SK-N-SH (cell line): ENCODE measurements at regions not wholly inside any gene's neighbourhood (a gene's known extent, or its start where the extent isn't known, plus 50 kb on each side); places are given as distances from the start of the nearest gene placed in this dataset.

Experiments used
- CTCF ChIP-seq: fragments of 200-600 bp; sonication (generic); IDR thresholded peaks from 2 replicates; pipeline ENCODE4 v1.6.1; 2017; ENCODE audit warnings: antibody characterized with exemption, mild to moderate bottlenecking, moderate library complexity
- EZH2phosphoT487 ChIP-seq: fragments of 200-600 bp; sonication (generic); IDR thresholded peaks from 2 replicates; pipeline ENCODE4 v1.6.1; 2017; ENCODE audit warnings: low read depth, mixed run types, mild to moderate bottlenecking, antibody characterized with exemption, moderate library complexity, borderline replicate concordance
- FOXJ3 ChIP-seq: sonication (generic); formaldehyde crosslinking; IDR thresholded peaks from 2 replicates; pipeline ENCODE4 v1.5.1; 2020; ENCODE audit warnings: mild to moderate bottlenecking, missing genetic modification reagents
- PBX3 ChIP-seq: IDR thresholded peaks from 2 replicates; pipeline ENCODE4; 2012
- POLR2AphosphoS5 ChIP-seq: IDR thresholded peaks from 2 replicates; pipeline ENCODE4 v1.6.1; 2012; ENCODE audit warnings: low read depth, low read length
- RFX5 ChIP-seq: IDR thresholded peaks from 2 replicates; pipeline ENCODE4 v1.6.1; 2012; ENCODE audit warnings: mild to moderate bottlenecking, improper control_type of control experiment, low read length
- TAF1 ChIP-seq: IDR thresholded peaks from 2 replicates; pipeline ENCODE4 v1.6.1; 2012; ENCODE audit warnings: low read depth, mild to moderate bottlenecking, low read length, moderate library complexity, borderline replicate concordance

GRCh38 chr1:184152434-184152898 lies 100.9 kb downstream of the TSEN15 start:
- no peak for TF ChIP-seq EZH2phosphoT487
- no peak for TF ChIP-seq CTCF
- no peak for TF ChIP-seq POLR2AphosphoS5
- no peak for TF ChIP-seq PBX3
- no peak for TF ChIP-seq RFX5
- TF ChIP-seq TAF1: no peak
- no peak for TF ChIP-seq FOXJ3 (CRISPR knock-in tag)
